ENCODE measurements at regions not wholly inside any gene's neighbourhood (a gene's known extent, or its start where the extent isn't known, plus 50 kb on each side); places are given as distances from the start of the nearest gene placed in this dataset.

DNA sequence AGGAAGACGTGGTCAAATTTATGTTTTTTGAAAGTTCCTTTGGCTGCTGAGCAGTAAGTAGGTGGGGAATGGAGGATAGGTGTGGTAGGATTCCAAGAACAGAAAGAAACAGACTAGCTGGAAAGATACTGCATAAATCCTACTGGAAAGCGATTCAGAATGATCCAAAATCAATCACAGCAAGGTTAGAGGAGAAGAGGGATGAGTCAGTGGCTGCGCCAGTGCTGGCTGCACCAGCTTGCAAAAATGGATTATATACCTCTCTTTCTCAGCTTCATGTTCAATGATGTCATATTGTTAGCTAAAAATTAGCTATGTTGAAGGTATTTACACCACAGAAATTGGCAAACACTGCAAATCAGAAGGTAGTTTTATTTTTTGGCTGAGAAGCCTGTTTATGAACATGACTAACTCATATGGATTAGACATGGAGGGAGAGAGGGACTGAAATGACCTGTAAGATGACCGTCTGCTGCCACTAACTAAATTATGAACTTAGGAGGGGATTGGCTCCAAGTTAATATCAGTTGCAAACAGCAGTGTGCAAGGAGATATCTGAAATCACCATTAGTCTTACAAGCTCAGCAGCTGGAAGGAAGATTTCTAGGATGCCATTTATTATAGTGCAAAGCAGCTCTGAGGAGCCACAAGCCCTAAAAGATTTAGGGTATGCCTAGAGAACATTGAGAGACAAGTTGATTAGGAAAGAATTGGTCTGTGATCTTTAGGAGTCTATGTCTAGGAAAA, 405.3 kb downstream of the MID1IP1 start:
- no peak for TF ChIP-seq CTCF (IDR thresholded peaks at IDR 0.05)
- no peak for TF ChIP-seq POLR2A (IDR thresholded peaks at IDR 0.05)
- no peak for TF ChIP-seq POLR2AphosphoS5 (IDR thresholded peaks at IDR 0.05)
- TF ChIP-seq EP300 (IDR thresholded peaks at IDR 0.05; ENCODE audit: low read depth) = no peak

All from transverse colon (tissue), 4 donors.